ENCODE measurements at regions not wholly inside any gene's neighbourhood (a gene's known extent, or its start where the extent isn't known, plus 50 kb on each side); places are given as distances from the start of the nearest gene placed in this dataset.

GRCh38 chr13:103200118-103200885 is 134.1 kb upstream of the SLC10A2 start:
- no peaks in the 10 kb centered on the region for H3K36me3 ChIP-seq (ENCODE audit: insufficient read depth)
- H4K20me1 ChIP-seq (ENCODE audit: insufficient read depth): no peaks in the 10 kb centered on the region
- H2AFZ ChIP-seq (ENCODE audit: low read depth): no peak overlapping the region
- no peak overlapping the region for H3K9ac ChIP-seq
- TF ChIP-seq, protein P1, sequence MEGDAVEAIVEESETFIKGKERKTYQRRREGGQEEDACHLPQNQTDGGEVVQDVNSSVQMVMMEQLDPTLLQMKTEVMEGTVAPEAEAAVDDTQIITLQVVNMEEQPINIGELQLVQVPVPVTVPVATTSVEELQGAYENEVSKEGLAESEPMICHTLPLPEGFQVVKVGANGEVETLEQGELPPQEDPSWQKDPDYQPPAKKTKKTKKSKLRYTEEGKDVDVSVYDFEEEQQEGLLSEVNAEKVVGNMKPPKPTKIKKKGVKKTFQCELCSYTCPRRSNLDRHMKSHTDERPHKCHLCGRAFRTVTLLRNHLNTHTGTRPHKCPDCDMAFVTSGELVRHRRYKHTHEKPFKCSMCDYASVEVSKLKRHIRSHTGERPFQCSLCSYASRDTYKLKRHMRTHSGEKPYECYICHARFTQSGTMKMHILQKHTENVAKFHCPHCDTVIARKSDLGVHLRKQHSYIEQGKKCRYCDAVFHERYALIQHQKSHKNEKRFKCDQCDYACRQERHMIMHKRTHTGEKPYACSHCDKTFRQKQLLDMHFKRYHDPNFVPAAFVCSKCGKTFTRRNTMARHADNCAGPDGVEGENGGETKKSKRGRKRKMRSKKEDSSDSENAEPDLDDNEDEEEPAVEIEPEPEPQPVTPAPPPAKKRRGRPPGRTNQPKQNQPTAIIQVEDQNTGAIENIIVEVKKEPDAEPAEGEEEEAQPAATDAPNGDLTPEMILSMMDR (conservative IDR thresholded peaks at IDR 0.05; ENCODE audit: low read depth, low read length): no peak
- H3K4me3 ChIP-seq (IDR thresholded peaks at IDR 0.05; ENCODE audit: insufficient read depth, low read depth, low read length): no peak overlapping the region
- H3K27me3 ChIP-seq (ENCODE audit: insufficient read depth, low read depth): no peaks in the 10 kb centered on the region
- H3K79me2 ChIP-seq (ENCODE audit: insufficient read depth, low read depth): no peaks in the 10 kb centered on the region
- no peak overlapping the region for H3K4me2 ChIP-seq
- H3K27ac ChIP-seq: no peak overlapping the region
- H3K4me1 ChIP-seq (ENCODE audit: low read depth, poor library complexity, severe bottlenecking): no peaks in the 10 kb centered on the region

DNA sequence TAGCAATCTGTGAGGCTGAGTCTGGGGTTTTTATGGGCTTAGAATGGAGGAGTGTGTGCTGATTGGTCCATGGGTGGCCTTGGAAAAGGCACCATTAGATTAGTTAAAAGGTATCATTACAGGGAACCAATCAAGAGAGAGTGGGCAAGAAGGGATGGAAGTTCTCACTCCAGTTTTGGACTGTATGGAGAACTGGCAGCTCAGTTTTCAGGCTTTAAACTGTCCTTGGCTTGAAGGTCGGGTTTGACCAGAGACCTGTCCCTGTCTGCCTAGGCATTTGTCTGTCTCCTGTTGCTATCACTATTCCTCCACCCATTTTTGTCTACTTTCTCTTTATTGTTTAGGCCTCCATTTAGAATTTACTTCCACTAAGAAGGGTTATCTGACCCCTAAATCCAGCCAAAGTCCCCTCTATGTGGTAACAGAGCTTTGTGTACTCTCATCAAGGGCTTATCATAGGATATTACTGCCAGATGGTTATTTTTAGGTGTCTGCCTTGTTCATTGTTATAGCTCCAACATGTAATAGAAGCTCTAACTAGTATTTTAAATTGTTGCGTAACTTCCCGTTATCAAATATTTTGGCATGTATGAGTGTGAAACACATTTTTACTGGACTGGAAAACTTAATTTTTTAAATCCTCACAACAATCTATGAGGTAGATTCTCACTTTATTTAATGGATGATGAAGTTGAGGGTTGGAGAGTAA is 133.3 kb upstream of the SLC10A2 start:
- TF ChIP-seq, protein P1 (conservative IDR thresholded peaks at IDR 0.05; ENCODE audit: low read depth, low read length): no peak
- Histone ChIP-seq H3K4me1 (ENCODE audit: low read depth, poor library complexity, severe bottlenecking) (no peaks in the 10 kb centered on the region), H3K27ac (no peak overlapping the region), H2AFZ (ENCODE audit: low read depth) (no peak overlapping the region), H3K79me2 (ENCODE audit: insufficient read depth, low read depth) (no peaks in the 10 kb centered on the region), H3K27me3 (ENCODE audit: insufficient read depth, low read depth) (no peaks in the 10 kb centered on the region), H3K9ac (no peak overlapping the region), H3K36me3 (ENCODE audit: insufficient read depth) (no peaks in the 10 kb centered on the region), H3K4me2 (no peak overlapping the region), H4K20me1 (ENCODE audit: insufficient read depth) (no peaks in the 10 kb centered on the region), H3K4me3 (IDR thresholded peaks at IDR 0.05; ENCODE audit: insufficient read depth, low read depth, low read length) (no peak overlapping the region)

GRCh38 chr13:103196356-103196755 is 130.1 kb upstream of the SLC10A2 start:
- Histone ChIP-seq H3K79me2 (ENCODE audit: insufficient read depth, low read depth) (no peaks in the 10 kb centered on the region), H3K27me3 (ENCODE audit: insufficient read depth, low read depth) (no peaks in the 10 kb centered on the region), H3K27ac (no peak overlapping the region), H3K4me3 (IDR thresholded peaks at IDR 0.05; ENCODE audit: insufficient read depth, low read depth, low read length) (no peak overlapping the region), H4K20me1 (ENCODE audit: insufficient read depth) (no peaks in the 10 kb centered on the region), H3K36me3 (ENCODE audit: insufficient read depth) (no peaks in the 10 kb centered on the region), H3K4me1 (ENCODE audit: low read depth, poor library complexity, severe bottlenecking) (no peaks in the 10 kb centered on the region), H2AFZ (ENCODE audit: low read depth) (no peak overlapping the region), H3K9ac (no peak overlapping the region), H3K4me2 (no peak overlapping the region)
- TF ChIP-seq, protein P1 (conservative IDR thresholded peaks at IDR 0.05; ENCODE audit: low read depth, low read length): no peak

- H3K4me3 ChIP-seq (IDR thresholded peaks at IDR 0.05; ENCODE audit: insufficient read depth, low read depth, low read length): no peak overlapping the region
- no peak overlapping the region for H2AFZ ChIP-seq (ENCODE audit: low read depth)
- TF ChIP-seq, protein P1 (conservative IDR thresholded peaks at IDR 0.05; ENCODE audit: low read depth, low read length): no peak
- no peaks in the 10 kb centered on the region for H3K36me3 ChIP-seq (ENCODE audit: insufficient read depth)
- no peak overlapping the region for H3K27ac ChIP-seq
- no peak overlapping the region for H3K4me2 ChIP-seq
- no peaks in the 10 kb centered on the region for H4K20me1 ChIP-seq (ENCODE audit: insufficient read depth)
- H3K27me3 ChIP-seq (ENCODE audit: insufficient read depth, low read depth): no peaks in the 10 kb centered on the region
- no peak overlapping the region for H3K9ac ChIP-seq
- H3K79me2 ChIP-seq (ENCODE audit: insufficient read depth, low read depth): no peaks in the 10 kb centered on the region
- H3K4me1 ChIP-seq (ENCODE audit: low read depth, poor library complexity, severe bottlenecking): no peaks in the 10 kb centered on the region
Observed at GRCh38 chr13:103195762-103196161, 129.5 kb upstream of the SLC10A2 start.

All from KMS-11 (cell line).